PC-9 (cell line): ENCODE measurements at regions not wholly inside any gene's neighbourhood (a gene's known extent, or its start where the extent isn't known, plus 50 kb on each side); places are given as distances from the start of the nearest gene placed in this dataset.

Source experiments
- BruUV-seq: library from RNA; stranded (reverse); fragments of 400-500 nt; replicated peaks from 2 replicates; lab custom pipeline; 2021; lab: Mats Ljungman, UMichigan
- CTCF ChIA-PET: fragments of 300-600 bp; sonication (Branson Sonifier 250); formaldehyde crosslinking; loops from one replicate; lab custom pipeline; 2022; ENCODE audit warnings: antibody characterized with exemption; lab: Charles Lee
- POLR2A ChIA-PET: fragments of 300-600 bp; sonication (Branson Sonifier 250); formaldehyde crosslinking; loops from one replicate; lab custom pipeline; 2022; ENCODE audit warnings: antibody characterized with exemption; ENCODE audit not compliant: unreplicated experiment; lab: Charles Lee
- DNase-seq, 2 experiments: peaks; one replicate each; pipeline versions ENCODE4 v3.0.0 to v3.0.0-alpha.2; 2015 to 2022; ENCODE audit warnings: mixed read lengths in 1 of 2
- H2AFZ ChIP-seq: fragments of 200-600 bp; sonication (generic); 2 replicates; pipeline ENCODE4 v1.8.1; 2017; ENCODE audit warnings: antibody characterized with exemption
- H3F3A ChIP-seq: fragments of 200-600 bp; sonication (generic); 2 replicates; pipeline ENCODE4 v1.8.1; 2017; ENCODE audit warnings: antibody characterized with exemption, mild to moderate bottlenecking, low read depth; ENCODE audit not compliant: insufficient read depth
- H3K27ac ChIP-seq: fragments of 200-600 bp; sonication (generic); 2 replicates; pipeline ENCODE4 v1.6.1; 2016; ENCODE audit warnings: mixed run types
- H3K27me3 ChIP-seq: fragments of 200-600 bp; sonication (generic); 2 replicates; pipeline ENCODE4 v1.6.1; 2016; ENCODE audit warnings: low read depth, mixed run types; ENCODE audit not compliant: insufficient read depth
- H3K36me3 ChIP-seq: fragments of 200-600 bp; sonication (generic); 2 replicates; pipeline ENCODE4 v1.6.1; 2016; ENCODE audit warnings: low read depth, mixed run types
- H3K4me1 ChIP-seq: fragments of 200-600 bp; sonication (generic); replicated peaks from 2 replicates; pipeline ENCODE4 v1.6.1; 2016; ENCODE audit warnings: mixed run types; ENCODE audit not compliant: insufficient read depth
- H3K4me2 ChIP-seq: fragments of 200-600 bp; sonication (generic); 2 replicates; pipeline ENCODE4 v1.6.1; 2017; ENCODE audit warnings: mixed run types
- H3K4me3 ChIP-seq: fragments of 200-600 bp; sonication (generic); 2 replicates; pipeline ENCODE4 v1.6.1; 2016; ENCODE audit warnings: mixed run types
- H3K79me2 ChIP-seq: fragments of 200-600 bp; sonication (generic); 2 replicates; pipeline ENCODE4 v1.6.1; 2017; ENCODE audit warnings: low read depth, mixed run types
- H3K9me2 ChIP-seq: fragments of 200-600 bp; sonication (generic); 2 replicates; pipeline ENCODE4 v1.8.1; 2017; ENCODE audit warnings: mild to moderate bottlenecking; ENCODE audit not compliant: insufficient read depth
- H3K9me3 ChIP-seq: fragments of 200-600 bp; sonication (generic); 2 replicates; pipeline ENCODE4 v1.8.1; 2016; ENCODE audit warnings: low read depth; ENCODE audit not compliant: insufficient read depth
- H4K20me1 ChIP-seq: fragments of 200-600 bp; sonication (generic); 2 replicates; pipeline ENCODE4 v1.8.1; 2017; ENCODE audit not compliant: insufficient read depth
- CTCF ChIP-seq: fragments of 200-600 bp; sonication (generic); conservative IDR thresholded peaks from 2 replicates; pipeline ENCODE4 v1.6.1; 2017; ENCODE audit warnings: mixed run types, antibody characterized with exemption, mild to moderate bottlenecking, moderate library complexity
- EZH2 ChIP-seq: fragments of 200-600 bp; sonication (generic); IDR thresholded peaks from 2 replicates; pipeline ENCODE4 v1.8.0; 2017; ENCODE audit warnings: antibody characterized with exemption, low read depth
- intact Hi-C: fragments of 100-400 bp; cut with micrococcal nuclease; formaldehyde crosslinking; loops from one replicate; pipeline ENCODE4 v1.10.0; 2022; ENCODE audit not compliant: unreplicated experiment

GRCh38 chr15:77762747-77763355, 130.1 kb upstream of the LINGO1 start:
- H3K4me1 ChIP-seq, result no peaks in the 10 kb centered on the region
- H3K4me3 ChIP-seq, result no peak overlapping the region
- CTCF ChIA-PET, result no interaction called here
- no peak for DNase-seq
- H3K27ac ChIP-seq, result no peak overlapping the region
- H3K36me3 ChIP-seq, result no peaks in the 10 kb centered on the region
- no peaks in the 10 kb centered on the region for H4K20me1 ChIP-seq
- peaks cover 97% of the 10 kb centered on the region for H3K27me3 ChIP-seq
- POLR2A ChIA-PET, result no interaction called here
- no TSS peak for BruUV-seq
- intact Hi-C loops, result no loop called here
- H3K9me3 ChIP-seq, result no peaks in the 10 kb centered on the region
- no peak overlapping the region for H3K4me2 ChIP-seq
- no peaks in the 10 kb centered on the region for H3K79me2 ChIP-seq
- H3K9me2 ChIP-seq, result no peaks in the 10 kb centered on the region
- no peak for TF ChIP-seq CTCF
- no peak for TF ChIP-seq EZH2
- no peaks in the 10 kb centered on the region for H3F3A ChIP-seq
- H2AFZ ChIP-seq, result no peak overlapping the region

GRCh38 chr15:77759896-77760592, 127.3 kb upstream of the LINGO1 start:
- no peaks in the 10 kb centered on the region for H3K9me2 ChIP-seq
- no peaks in the 10 kb centered on the region for H3K36me3 ChIP-seq
- DNase-seq, result no peak
- no peaks in the 10 kb centered on the region for H3K9me3 ChIP-seq
- H2AFZ ChIP-seq, result no peak overlapping the region
- no peaks in the 10 kb centered on the region for H3F3A ChIP-seq
- no peak overlapping the region for H3K4me2 ChIP-seq
- TF ChIP-seq EZH2, result no peak
- no peak for TF ChIP-seq CTCF
- H4K20me1 ChIP-seq, result no peaks in the 10 kb centered on the region
- H3K79me2 ChIP-seq, result no peaks in the 10 kb centered on the region
- H3K4me1 ChIP-seq, result no peaks in the 10 kb centered on the region
- peaks cover 94% of the 10 kb centered on the region for H3K27me3 ChIP-seq
- BruUV-seq, result no TSS peak
- intact Hi-C loops, result no loop called here
- H3K27ac ChIP-seq, result no peak overlapping the region
- ChIA-PET CTCF (no interaction called here), POLR2A (interaction anchor here (0.7 kb wide), 1 partner anchor 23 kb away, joined by 14 read pairs; no protein-coding TSS in a partner anchor)
- no peak overlapping the region for H3K4me3 ChIP-seq

GRCh38 chr15:77753939-77754338, 121.2 kb upstream of the LINGO1 start:
- no peaks in the 10 kb centered on the region for H3K4me1 ChIP-seq
- no peaks in the 10 kb centered on the region for H3K79me2 ChIP-seq
- no peaks in the 10 kb centered on the region for H3K9me3 ChIP-seq
- CTCF ChIA-PET, result no interaction called here
- H3K27me3 ChIP-seq, result peaks cover 80% of the 10 kb centered on the region
- H3K9me2 ChIP-seq, result no peaks in the 10 kb centered on the region
- no peak overlapping the region for H2AFZ ChIP-seq
- H3K36me3 ChIP-seq, result no peaks in the 10 kb centered on the region
- TF ChIP-seq EZH2 (no peak), CTCF (no peak)
- intact Hi-C loops, result no loop called here
- no peak overlapping the region for H3K4me3 ChIP-seq
- no peak for DNase-seq
- H3K4me2 ChIP-seq, result no peak overlapping the region
- POLR2A ChIA-PET, result no interaction called here
- H3F3A ChIP-seq, result no peaks in the 10 kb centered on the region
- BruUV-seq, result no TSS peak
- H4K20me1 ChIP-seq, result no peaks in the 10 kb centered on the region
- H3K27ac ChIP-seq, result no peak overlapping the region
